ENCODE measurements at regions not wholly inside any gene's neighbourhood (a gene's known extent, or its start where the extent isn't known, plus 50 kb on each side); places are given as distances from the start of the nearest gene placed in this dataset.

DNA sequence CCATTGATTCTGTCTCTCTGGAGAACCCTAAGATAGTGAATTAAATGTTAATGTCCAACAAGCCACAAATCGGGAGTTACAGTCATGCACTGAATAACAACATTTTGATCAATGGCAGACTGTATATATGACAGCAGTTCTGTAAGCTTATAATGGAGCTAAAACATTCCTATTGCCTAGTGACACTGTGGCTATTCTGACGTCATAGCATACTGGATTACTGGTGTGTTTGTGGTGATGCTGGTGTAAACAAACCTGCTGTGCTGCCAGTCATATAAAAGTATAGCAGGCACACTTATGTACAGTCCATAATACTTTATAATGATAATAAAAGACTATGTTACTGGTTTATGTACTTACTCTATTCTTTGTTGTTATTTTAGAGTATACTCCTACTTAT lies 56.7 kb upstream of the BICD1 start:
- intact Hi-C loops (cut with micrococcal nuclease; ENCODE audit: unreplicated experiment): no loop called here
- no TSS peak for BruUV-seq (replicated peaks)
- no peak for DNase-seq

DNA sequence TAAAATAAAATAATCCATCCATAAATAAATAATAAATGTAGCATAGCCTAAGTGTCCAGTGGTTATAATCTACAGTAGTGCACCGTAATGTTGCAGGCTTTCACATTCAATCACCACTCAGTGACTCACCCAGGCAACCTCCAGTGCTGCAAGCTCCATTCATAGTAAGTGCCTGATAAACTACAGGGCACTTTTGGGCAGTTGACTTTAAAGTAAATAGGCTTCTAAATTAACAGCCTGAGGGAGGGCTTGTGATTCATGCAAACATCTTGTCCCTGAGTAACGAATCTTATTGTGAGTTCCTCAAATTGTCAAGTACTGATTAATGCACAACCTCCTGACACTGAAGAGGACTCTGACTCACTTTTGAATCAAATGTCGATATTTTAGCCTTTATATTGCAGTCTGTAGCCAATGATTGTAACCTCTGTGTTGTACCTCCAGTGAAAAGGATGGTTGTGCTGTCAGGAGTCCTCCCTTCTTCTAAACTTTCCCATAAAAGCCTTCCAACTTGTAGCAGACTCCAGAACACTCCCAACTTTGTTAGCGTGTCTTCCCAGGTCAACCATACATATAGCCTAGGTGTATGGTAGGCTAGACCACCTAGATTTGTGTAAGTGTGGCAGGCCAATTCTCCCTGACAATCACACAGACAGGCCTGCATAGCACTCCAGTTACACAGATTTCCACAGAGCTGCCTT lies 55.0 kb upstream of the BICD1 start:
- Mint-ChIP-seq H3K36me3 (ENCODE audit: insufficient read depth, unreplicated experiment) (no peaks in the 10 kb centered on the region), H3K4me3 (ENCODE audit: unreplicated experiment) (no peak overlapping the region), H3K27me3 (ENCODE audit: insufficient read depth, unreplicated experiment) (no peaks in the 10 kb centered on the region), H3K4me1 (ENCODE audit: low read depth, unreplicated experiment) (peaks cover 9% of the 10 kb centered on the region), H3K9me3 (ENCODE audit: unreplicated experiment) (peaks cover 21% of the 10 kb centered on the region), H3K27ac (ENCODE audit: unreplicated experiment) (no peak overlapping the region)
- H3K27me3 ChIP-seq (replicated peaks; ENCODE audit: control insufficient read depth, insufficient read depth, low read length): no peaks in the 10 kb centered on the region
- no TSS peak for BruUV-seq (replicated peaks)
- no peaks in the 10 kb centered on the region for H3K36me3 ChIP-seq (ENCODE audit: control insufficient read depth, insufficient read depth, low read length)
- TF ChIP-seq, protein P1, sequence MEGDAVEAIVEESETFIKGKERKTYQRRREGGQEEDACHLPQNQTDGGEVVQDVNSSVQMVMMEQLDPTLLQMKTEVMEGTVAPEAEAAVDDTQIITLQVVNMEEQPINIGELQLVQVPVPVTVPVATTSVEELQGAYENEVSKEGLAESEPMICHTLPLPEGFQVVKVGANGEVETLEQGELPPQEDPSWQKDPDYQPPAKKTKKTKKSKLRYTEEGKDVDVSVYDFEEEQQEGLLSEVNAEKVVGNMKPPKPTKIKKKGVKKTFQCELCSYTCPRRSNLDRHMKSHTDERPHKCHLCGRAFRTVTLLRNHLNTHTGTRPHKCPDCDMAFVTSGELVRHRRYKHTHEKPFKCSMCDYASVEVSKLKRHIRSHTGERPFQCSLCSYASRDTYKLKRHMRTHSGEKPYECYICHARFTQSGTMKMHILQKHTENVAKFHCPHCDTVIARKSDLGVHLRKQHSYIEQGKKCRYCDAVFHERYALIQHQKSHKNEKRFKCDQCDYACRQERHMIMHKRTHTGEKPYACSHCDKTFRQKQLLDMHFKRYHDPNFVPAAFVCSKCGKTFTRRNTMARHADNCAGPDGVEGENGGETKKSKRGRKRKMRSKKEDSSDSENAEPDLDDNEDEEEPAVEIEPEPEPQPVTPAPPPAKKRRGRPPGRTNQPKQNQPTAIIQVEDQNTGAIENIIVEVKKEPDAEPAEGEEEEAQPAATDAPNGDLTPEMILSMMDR (IDR thresholded peaks at IDR 0.05; ENCODE audit: insufficient read depth in 1 of 2, low read depth in 1 of 2, low read length in 1 of 2, severe bottlenecking in 1 of 2, unreplicated experiment in 1 of 2): no peak
- no peak overlapping the region for H3K4me3 ChIP-seq (ENCODE audit: low read depth, low read length)
- H3K9me3 ChIP-seq: peaks cover 28% of the 10 kb centered on the region
- ChIA-PET POLR2A (no interaction called here), CTCF (interaction anchor here (1.0 kb wide), 1 partner anchor 399 kb away, joined by 3 read pairs; no protein-coding TSS in a partner anchor)
- intact Hi-C loops (cut with micrococcal nuclease; ENCODE audit: unreplicated experiment): no loop called here
- no peak for DNase-seq
- no peaks in the 10 kb centered on the region for H3K4me1 ChIP-seq

More for the DNA sequence above, 56.7 kb upstream of the BICD1 start:
- POLR2A ChIA-PET: no interaction called here
- TF ChIP-seq, protein P1 (IDR thresholded peaks at IDR 0.05; ENCODE audit: insufficient read depth in 1 of 2, low read depth in 1 of 2, low read length in 1 of 2, severe bottlenecking in 1 of 2, unreplicated experiment in 1 of 2): no peak
- H3K4me1 Mint-ChIP-seq (ENCODE audit: low read depth, unreplicated experiment): peaks cover 9% of the 10 kb centered on the region
- no peak overlapping the region for H3K27ac Mint-ChIP-seq (ENCODE audit: unreplicated experiment)
- CTCF ChIA-PET: interaction anchor here (0.6 kb wide), 1 partner anchor 531 kb away, joined by 4 read pairs; no protein-coding TSS in a partner anchor
- no peak overlapping the region for H3K4me3 Mint-ChIP-seq (ENCODE audit: unreplicated experiment)
- peaks cover 30% of the 10 kb centered on the region for H3K9me3 ChIP-seq
- no peaks in the 10 kb centered on the region for H3K27me3 ChIP-seq (replicated peaks; ENCODE audit: control insufficient read depth, insufficient read depth, low read length)
- no peaks in the 10 kb centered on the region for H3K36me3 Mint-ChIP-seq (ENCODE audit: insufficient read depth, unreplicated experiment)
- H3K27me3 Mint-ChIP-seq (ENCODE audit: insufficient read depth, unreplicated experiment): no peaks in the 10 kb centered on the region
- H3K4me1 ChIP-seq: no peaks in the 10 kb centered on the region
- H3K4me3 ChIP-seq (ENCODE audit: low read depth, low read length): no peak overlapping the region
- H3K9me3 Mint-ChIP-seq (ENCODE audit: unreplicated experiment): peaks cover 10% of the 10 kb centered on the region
- no peaks in the 10 kb centered on the region for H3K36me3 ChIP-seq (ENCODE audit: control insufficient read depth, insufficient read depth, low read length)

DNA sequence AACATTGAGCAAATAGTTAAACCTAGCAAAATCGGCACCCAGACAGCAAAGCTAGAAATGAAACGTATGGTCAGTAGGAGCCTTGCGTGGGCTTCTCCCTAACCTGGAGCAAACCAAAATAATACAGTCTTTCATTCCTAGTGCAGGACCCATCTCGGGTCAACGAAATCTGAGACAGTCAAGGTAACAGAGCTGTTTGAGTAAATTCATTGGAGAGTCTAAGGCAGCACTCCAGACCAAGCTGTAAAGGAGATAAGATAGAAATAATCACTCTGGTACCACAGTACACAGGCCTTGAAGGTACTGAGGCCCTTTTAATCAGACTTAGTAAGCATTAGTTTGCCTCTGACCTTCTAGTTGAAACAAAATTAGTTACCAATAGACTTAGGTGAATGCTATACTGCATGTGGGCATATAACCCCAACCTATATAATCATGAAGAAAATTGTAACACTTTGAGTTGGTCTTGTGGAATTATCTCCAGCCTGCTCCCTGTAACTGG lies 54.4 kb upstream of the BICD1 start:
- Histone ChIP-seq H3K27me3 (replicated peaks; ENCODE audit: control insufficient read depth, insufficient read depth, low read length) (no peaks in the 10 kb centered on the region), H3K4me1 (no peaks in the 10 kb centered on the region), H3K4me3 (ENCODE audit: low read depth, low read length) (no peak overlapping the region), H3K9me3 (peaks cover 33% of the 10 kb centered on the region), H3K36me3 (ENCODE audit: control insufficient read depth, insufficient read depth, low read length) (no peaks in the 10 kb centered on the region)
- Mint-ChIP-seq H3K4me3 (ENCODE audit: unreplicated experiment) (no peak overlapping the region), H3K27ac (ENCODE audit: unreplicated experiment) (no peak overlapping the region), H3K36me3 (ENCODE audit: insufficient read depth, unreplicated experiment) (peaks cover 3% of the 10 kb centered on the region), H3K27me3 (ENCODE audit: insufficient read depth, unreplicated experiment) (no peaks in the 10 kb centered on the region), H3K9me3 (ENCODE audit: unreplicated experiment) (peaks cover 21% of the 10 kb centered on the region), H3K4me1 (ENCODE audit: low read depth, unreplicated experiment) (peaks cover 9% of the 10 kb centered on the region)
- no peak for DNase-seq
- no TSS peak for BruUV-seq (replicated peaks)
- intact Hi-C loops (cut with micrococcal nuclease; ENCODE audit: unreplicated experiment): no loop called here
- ChIA-PET CTCF (interaction anchor here (1.0 kb wide), 1 partner anchor 399 kb away, joined by 3 read pairs; no protein-coding TSS in a partner anchor), POLR2A (no interaction called here)
- TF ChIP-seq, protein P1 (IDR thresholded peaks at IDR 0.05; ENCODE audit: insufficient read depth in 1 of 2, low read depth in 1 of 2, low read length in 1 of 2, severe bottlenecking in 1 of 2, unreplicated experiment in 1 of 2): no peak

Measured in Caco-2 (cell line).